ENCODE measurements at regions not wholly inside any gene's neighbourhood (a gene's known extent, or its start where the extent isn't known, plus 50 kb on each side); places are given as distances from the start of the nearest gene placed in this dataset.
A peak's percentile ranks its signal among the peaks of the same experiment; 100 is the strongest.
"Not testable (repeated sequence)": the region's sequence is repeated elsewhere in the genome, so short reads cannot be mapped to it uniquely, and the experiment has no call there.

DNA sequence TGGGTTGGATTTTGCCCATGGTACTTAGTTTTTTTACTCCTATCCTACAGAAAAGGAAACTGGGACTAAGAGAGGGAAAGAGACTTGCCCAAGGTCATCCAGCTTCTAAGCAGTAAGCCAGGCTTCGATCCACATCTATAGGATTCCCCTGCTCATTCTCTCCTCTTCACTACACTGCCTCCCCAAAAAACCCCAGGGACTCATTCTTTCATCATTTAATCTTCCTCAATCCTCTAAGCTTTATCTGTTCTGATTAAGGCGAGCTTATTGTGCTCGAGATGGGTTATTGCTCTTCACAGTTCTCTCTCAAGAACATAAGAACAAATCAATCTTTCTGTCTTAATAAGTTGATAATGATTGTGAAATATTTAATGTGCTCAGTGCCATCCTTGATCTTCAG is 511.1 kb upstream of the BRINP1 start:
- Mint-ChIP-seq H3K27me3 (peaks cover 0 to 9% (median 0%) of the 10 kb centered on the region in 3 donors), H3K4me3 (no peak overlapping the region), H3K4me1 (no peaks in the 10 kb centered on the region), H3K9me3 (peaks cover 0 to 5% (median 0%) of the 10 kb centered on the region in 7 donors), H3K36me3 (no peaks in the 10 kb centered on the region), H3K27ac (no peak overlapping the region)
- ATAC-seq (ENCODE audit: low read depth in 2 of 2) (no peak), DNase-seq (no peak)

DNA sequence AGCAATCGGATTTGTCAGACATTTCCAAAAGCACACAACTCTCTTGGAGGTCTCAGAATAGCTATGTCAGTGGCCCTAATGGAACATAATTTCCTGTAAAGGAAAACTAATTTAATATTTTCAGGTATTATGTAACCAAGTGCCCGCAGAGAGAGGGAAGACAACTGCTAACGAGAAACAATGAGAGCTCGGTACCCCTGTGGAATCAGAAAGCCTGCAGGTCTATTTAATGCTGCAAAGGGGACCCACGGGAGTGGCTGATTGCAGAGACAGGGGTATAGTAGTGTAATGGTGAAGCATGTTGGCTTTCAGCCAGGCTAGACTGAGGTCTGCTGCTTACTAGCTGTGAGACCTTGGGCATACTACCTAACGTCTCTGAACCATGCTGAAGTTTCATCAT is 508.1 kb upstream of the BRINP1 start:
- Mint-ChIP-seq H3K27ac (no peak overlapping the region), H3K4me3 (no peak overlapping the region), H3K36me3 (no peaks in the 10 kb centered on the region), H3K4me1 (no peaks in the 10 kb centered on the region), H3K9me3 (peaks cover 0 to 5% (median 0%) of the 10 kb centered on the region in 7 donors), H3K27me3 (peaks cover 0 to 9% (median 0%) of the 10 kb centered on the region in 3 donors)
- DNase-seq (no peak), ATAC-seq (ENCODE audit: low read depth in 2 of 2) (no peak)

DNA sequence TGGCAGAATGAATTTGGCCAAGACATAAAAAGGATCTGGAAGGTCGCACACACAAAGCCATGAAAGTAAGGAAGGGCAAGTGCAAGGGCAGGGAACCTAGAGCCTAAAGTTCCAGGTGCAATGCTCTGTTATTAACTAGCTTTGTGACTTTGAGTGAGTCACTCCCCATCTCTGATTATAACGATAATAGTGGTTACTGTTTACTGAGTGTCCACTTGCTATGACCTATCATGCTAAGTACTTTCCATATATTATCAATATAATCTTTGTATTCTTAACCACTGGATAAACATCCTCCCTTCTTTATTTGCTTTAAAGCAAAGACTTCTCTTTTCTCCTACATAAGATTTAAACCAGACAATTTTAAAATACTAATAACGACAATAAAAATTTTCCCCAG is 504.6 kb upstream of the BRINP1 start:
- peaks cover 0 to 4% (median 0%) of the 10 kb centered on the region in 7 donors for H3K9me3 Mint-ChIP-seq
- no peak for ATAC-seq (ENCODE audit: low read depth in 2 of 2)
- H3K4me1 Mint-ChIP-seq = no peaks in the 10 kb centered on the region
- no peaks in the 10 kb centered on the region for H3K36me3 Mint-ChIP-seq
- no peak for DNase-seq
- no peak overlapping the region for H3K27ac Mint-ChIP-seq
- no peak overlapping the region for H3K4me3 Mint-ChIP-seq
- H3K27me3 Mint-ChIP-seq = no peaks in the 10 kb centered on the region

DNA sequence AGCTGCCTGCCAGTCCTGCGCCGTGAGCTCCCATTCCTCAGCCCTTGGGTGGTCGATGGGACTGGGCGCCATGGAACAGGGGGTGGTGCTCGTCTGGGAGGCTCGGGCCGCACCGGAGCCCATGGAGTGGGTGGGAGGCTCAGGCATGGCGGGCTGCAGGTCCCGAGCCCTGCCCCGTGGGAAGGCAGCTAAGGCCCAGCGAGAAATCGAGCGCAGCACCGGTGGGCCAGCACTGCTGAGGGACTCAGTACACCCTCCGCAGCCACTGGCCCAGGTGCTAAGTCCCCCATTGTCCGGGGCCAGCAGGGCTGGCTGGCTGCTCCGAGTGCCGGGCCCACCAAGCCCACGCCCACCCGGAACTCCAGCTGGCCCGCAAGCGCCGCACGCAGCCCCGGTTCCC is 501.0 kb upstream of the BRINP1 start:
- H3K27me3 Mint-ChIP-seq; H3K4me1 Mint-ChIP-seq; H3K36me3 Mint-ChIP-seq; H3K4me3 Mint-ChIP-seq; H3K27ac Mint-ChIP-seq; H3K9me3 Mint-ChIP-seq; DNase-seq; ATAC-seq (ENCODE audit: low read depth in 2 of 2): not testable (repeated sequence)

DNA sequence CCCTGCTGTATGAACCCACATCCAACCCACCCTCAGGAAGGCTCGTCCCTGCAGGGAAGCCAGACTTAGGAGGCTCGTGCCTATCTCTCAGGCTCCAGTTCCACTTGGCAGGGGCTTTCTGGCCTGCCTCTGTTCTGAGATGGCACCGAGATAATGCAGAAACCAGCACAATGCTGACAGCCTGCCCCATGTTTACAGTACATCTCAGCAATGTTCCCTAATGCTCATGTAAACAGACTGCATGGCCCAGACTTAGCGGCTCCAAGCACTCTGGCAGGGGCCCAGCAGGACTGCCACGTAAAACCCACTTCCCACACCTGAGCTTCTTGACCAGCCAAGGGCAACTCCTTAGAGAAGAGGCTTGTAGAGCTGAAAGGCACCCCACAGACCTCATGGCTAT is 499.5 kb upstream of the BRINP1 start:
- H3K4me3 Mint-ChIP-seq = no peak overlapping the region
- peaks cover 0 to 11% (median 4%) of the 10 kb centered on the region in 7 donors for H3K9me3 Mint-ChIP-seq
- no peak for ATAC-seq (ENCODE audit: low read depth in 2 of 2)
- no peaks in the 10 kb centered on the region for H3K36me3 Mint-ChIP-seq
- no peak for DNase-seq
- H3K27me3 Mint-ChIP-seq = no peaks in the 10 kb centered on the region
- H3K4me1 Mint-ChIP-seq = no peaks in the 10 kb centered on the region
- H3K27ac Mint-ChIP-seq = no peak overlapping the region

DNA sequence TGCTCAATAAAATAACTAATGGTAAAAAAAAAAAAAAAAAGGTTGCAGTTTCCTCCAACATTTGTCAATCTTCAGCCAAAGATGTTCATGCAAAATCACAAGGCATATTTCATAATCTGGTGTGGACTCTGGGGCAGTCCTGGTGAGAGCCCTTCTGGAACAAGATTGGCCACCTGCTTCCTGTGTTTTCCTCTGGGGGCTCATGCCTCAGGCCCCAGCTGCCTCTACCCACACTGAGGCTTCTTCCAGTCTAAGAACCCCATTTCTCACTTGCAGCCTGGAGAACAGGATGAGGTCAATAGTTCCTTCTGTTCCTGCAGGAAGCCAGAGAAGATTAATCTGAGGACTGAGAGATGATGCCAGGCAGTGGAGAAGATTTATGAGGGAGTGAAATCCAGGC is 492.6 kb upstream of the BRINP1 start:
- H3K9me3 Mint-ChIP-seq = peaks cover 0 to 14% (median 0%) of the 10 kb centered on the region in 7 donors
- H3K27me3 Mint-ChIP-seq = peaks cover 6 to 8% (median 8%) of the 10 kb centered on the region in 3 donors
- H3K4me3 Mint-ChIP-seq = no peak overlapping the region
- no peak overlapping the region for H3K27ac Mint-ChIP-seq
- H3K36me3 Mint-ChIP-seq = no peaks in the 10 kb centered on the region
- DNase-seq (no peak), ATAC-seq (ENCODE audit: low read depth in 2 of 2) (no peak)
- H3K4me1 Mint-ChIP-seq = no peaks in the 10 kb centered on the region

DNA sequence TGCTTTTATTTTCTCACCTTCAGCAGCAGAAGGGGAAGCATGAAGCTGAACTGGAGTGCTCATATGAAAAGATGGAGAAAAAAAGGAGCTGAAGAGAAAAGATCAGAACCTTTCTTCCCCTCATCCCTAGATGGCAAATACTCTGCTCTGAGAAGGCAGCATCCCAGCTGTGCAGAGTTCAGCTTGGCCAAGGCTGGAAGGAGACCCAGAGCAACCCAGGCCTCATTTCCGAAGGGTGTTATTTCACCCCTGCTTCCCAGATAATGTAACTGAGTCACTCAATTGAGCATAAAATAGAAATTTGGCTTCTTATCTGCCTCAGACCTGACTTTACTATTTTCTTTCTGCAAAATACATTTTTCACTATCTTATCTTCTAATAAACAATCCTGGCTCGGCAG is 489.9 kb upstream of the BRINP1 start:
- Mint-ChIP-seq H3K4me1 (no peaks in the 10 kb centered on the region), H3K27ac (no peak overlapping the region), H3K9me3 (peaks cover 0 to 7% (median 0%) of the 10 kb centered on the region in 7 donors), H3K4me3 (no peak overlapping the region), H3K36me3 (no peaks in the 10 kb centered on the region), H3K27me3 (peaks cover 8 to 17% (median 16%) of the 10 kb centered on the region in 3 donors)
- no peak for DNase-seq
- no peak for ATAC-seq (ENCODE audit: low read depth in 2 of 2)

DNA sequence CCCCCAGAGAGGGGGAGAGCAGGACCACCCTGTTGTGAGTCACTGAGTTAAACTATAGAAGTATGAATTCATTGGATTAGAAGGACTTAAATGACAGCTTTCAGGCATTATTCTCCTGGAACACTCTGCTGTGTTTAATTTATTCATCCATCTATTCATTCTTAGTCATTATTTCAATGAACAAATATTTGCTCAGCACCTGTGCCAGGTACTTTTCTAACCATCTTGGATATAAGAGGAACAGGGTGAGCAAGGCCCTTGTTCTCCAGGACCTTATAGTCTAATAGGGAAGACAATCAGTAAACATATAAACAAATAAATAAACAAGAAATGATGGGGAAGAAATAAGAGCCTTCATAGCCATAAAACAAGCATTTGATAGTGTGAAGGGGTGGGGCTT is 483.9 kb upstream of the BRINP1 start:
- Mint-ChIP-seq H3K9me3 (peaks cover 0 to 6% (median 0%) of the 10 kb centered on the region in 7 donors), H3K4me3 (no peak overlapping the region), H3K27me3 (peaks cover 8 to 29% (median 10%) of the 10 kb centered on the region in 3 donors), H3K36me3 (no peaks in the 10 kb centered on the region), H3K27ac (no peak overlapping the region), H3K4me1 (no peaks in the 10 kb centered on the region)
- ATAC-seq (ENCODE audit: low read depth in 2 of 2) = no peak
- no peak for DNase-seq

DNA sequence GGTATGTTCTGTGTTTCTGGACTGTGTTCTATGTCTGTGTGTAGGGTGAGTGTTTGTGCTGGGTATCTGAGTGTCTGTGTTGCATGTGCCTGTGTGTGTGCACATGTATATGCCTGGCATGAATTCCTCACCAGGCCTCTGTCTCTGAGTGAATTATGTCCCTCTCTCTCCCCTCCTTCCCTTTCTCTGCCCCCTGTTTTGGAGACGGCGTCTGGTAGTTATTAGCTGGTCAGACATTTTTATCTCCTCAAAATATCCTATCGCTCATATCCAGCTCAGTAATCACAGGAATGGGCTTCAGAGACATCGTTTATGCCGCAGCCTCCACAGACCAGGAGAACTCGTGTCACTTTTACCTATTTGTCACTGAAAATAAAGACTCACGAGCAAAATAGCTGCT is 483.2 kb upstream of the BRINP1 start:
- ATAC-seq (ENCODE audit: low read depth in 2 of 2) (no peak), DNase-seq (no peak)
- Mint-ChIP-seq H3K9me3 (peaks cover 0 to 10% (median 1%) of the 10 kb centered on the region in 7 donors), H3K27ac (no peak overlapping the region), H3K4me3 (no peak overlapping the region), H3K4me1 (no peaks in the 10 kb centered on the region), H3K27me3 (peaks cover 8 to 29% (median 10%) of the 10 kb centered on the region in 3 donors), H3K36me3 (no peaks in the 10 kb centered on the region)

DNA sequence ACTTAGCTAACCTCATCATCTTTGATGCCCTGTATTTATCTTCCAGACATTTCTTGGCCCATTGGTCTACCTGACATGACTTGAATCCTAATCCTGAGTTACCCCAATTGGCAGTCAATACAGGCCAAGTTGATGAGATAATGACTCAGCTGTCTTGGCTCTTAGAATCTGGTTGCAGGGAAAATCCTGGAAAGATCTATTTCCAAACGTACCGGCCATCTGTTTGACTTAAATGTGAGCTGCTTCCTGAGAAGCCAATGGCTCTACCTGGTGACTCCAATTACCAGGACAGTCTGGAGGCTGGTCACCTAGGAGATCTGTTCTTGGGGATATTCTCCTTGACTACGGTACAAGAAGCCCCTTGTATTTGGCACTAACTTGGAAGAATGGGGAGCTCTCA is 475.2 kb upstream of the BRINP1 start:
- no peak for DNase-seq
- no peak for ATAC-seq (ENCODE audit: low read depth in 2 of 2)
- Mint-ChIP-seq H3K9me3 (peaks cover 0 to 11% (median 5%) of the 10 kb centered on the region in 7 donors), H3K27me3 (peaks cover 0 to 10% (median 0%) of the 10 kb centered on the region in 3 donors), H3K4me1 (no peaks in the 10 kb centered on the region), H3K36me3 (no peaks in the 10 kb centered on the region), H3K27ac (no peak overlapping the region), H3K4me3 (no peak overlapping the region)

DNA sequence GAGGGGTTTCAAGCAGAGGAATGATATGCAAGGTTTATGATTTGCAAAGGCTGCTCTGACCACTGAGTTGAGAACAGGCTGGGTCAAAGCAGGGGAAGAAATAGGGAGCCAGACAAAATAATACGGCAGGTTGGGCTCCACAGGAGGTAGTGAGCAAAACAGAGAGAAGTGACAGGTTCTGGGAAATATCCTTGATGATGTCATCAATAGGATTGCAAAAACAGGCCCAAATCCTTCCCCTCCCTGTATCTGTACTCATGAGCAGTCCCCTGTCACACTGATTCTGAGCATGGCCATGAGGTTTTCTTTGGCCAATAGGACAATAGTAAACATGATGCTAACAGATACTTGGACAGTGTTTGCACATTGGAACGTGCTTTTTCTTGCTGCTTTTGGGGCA is 471.8 kb upstream of the BRINP1 start:
- no peak overlapping the region for H3K4me3 Mint-ChIP-seq
- no peak overlapping the region for H3K27ac Mint-ChIP-seq
- no peak for ATAC-seq (ENCODE audit: low read depth in 2 of 2)
- peaks cover 0 to 4% (median 0%) of the 10 kb centered on the region in 7 donors for H3K9me3 Mint-ChIP-seq
- DNase-seq = no peak
- H3K4me1 Mint-ChIP-seq = no peaks in the 10 kb centered on the region
- H3K36me3 Mint-ChIP-seq = no peaks in the 10 kb centered on the region
- H3K27me3 Mint-ChIP-seq = peaks cover 0 to 10% (median 0%) of the 10 kb centered on the region in 3 donors

DNA sequence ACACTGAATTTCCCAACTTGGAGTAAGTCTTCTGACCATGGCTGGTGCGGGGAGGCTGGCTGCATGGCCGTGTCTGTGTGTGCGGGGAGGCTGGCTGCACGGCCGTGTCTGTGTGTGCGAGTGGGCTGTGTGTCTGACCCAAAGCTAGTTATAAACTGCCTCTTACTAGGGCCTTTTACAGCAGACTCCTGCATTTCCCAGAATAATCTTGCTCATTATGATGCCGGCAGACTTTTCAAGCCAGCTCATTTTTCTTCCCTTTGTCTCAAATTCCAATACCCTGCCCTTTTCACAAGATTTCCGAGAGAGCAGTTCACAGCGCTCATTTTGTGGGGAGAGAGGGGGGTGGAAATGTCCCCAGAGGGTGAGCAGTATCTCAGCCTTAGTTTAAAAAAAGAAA is 470.7 kb upstream of the BRINP1 start:
- ATAC-seq (ENCODE audit: low read depth in 2 of 2) (no peak), DNase-seq (no peak)
- Mint-ChIP-seq H3K36me3 (no peaks in the 10 kb centered on the region), H3K4me1 (no peaks in the 10 kb centered on the region), H3K9me3 (peaks cover 0 to 4% (median 0%) of the 10 kb centered on the region in 7 donors), H3K27me3 (peaks cover 0 to 10% (median 0%) of the 10 kb centered on the region in 3 donors), H3K4me3 (no peak overlapping the region), H3K27ac (no peak overlapping the region)

DNA sequence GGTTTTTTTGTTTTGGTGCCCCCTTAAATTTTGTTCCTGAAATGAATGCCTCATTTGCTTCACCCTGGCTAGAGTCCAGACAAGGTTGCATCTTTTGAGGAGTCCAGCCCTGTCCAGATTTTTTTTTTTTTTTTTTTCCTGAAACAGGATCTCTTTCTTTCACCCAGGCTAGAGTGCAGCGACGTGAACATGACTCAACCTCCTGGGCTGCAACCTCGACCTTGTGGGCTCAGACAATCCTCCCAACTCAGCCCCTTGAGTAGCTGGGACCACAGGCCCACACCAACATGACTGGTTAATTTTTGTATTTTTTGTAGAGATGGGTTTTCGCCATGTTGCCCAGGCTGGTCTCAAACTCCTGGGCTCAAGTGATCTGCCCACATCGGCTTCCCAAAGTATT is 469.0 kb upstream of the BRINP1 start:
- Mint-ChIP-seq H3K27ac (no peak overlapping the region), H3K9me3 (peaks cover 0 to 4% (median 0%) of the 10 kb centered on the region in 7 donors), H3K4me1 (no peaks in the 10 kb centered on the region), H3K4me3 (no peak overlapping the region), H3K27me3 (peaks cover 0 to 10% (median 0%) of the 10 kb centered on the region in 3 donors), H3K36me3 (no peaks in the 10 kb centered on the region)
- no peak for ATAC-seq (ENCODE audit: low read depth in 2 of 2)
- no peak for DNase-seq

DNA sequence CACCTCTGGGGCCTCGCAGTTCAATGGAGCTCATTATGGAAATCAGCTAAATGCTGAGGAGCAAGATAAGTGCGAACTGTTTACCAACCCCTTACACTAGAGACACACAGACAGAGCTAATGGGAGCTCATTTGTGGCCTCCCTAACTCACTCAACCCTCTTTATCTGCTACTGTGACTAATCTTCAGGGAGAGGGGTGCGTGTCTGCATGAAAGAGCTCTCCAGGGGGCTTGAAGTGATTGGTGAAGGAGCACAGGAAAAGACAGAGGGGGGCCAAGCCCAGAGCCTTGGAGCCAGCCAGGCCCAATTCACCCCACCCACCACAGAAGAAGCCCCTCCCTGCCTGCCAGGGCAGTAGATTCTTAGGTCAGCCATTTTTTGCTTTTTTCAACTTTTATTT is 466.8 kb upstream of the BRINP1 start:
- Mint-ChIP-seq H3K27me3 (peaks cover 0 to 9% (median 0%) of the 10 kb centered on the region in 3 donors), H3K36me3 (no peaks in the 10 kb centered on the region), H3K9me3 (peaks cover 0 to 4% (median 0%) of the 10 kb centered on the region in 7 donors), H3K4me1 (no peaks in the 10 kb centered on the region), H3K27ac (peak overlapping the region in 1 of 6 donors; percentile 34), H3K4me3 (no peak overlapping the region)
- no peak for DNase-seq
- ATAC-seq (ENCODE audit: low read depth in 2 of 2) = no peak

DNA sequence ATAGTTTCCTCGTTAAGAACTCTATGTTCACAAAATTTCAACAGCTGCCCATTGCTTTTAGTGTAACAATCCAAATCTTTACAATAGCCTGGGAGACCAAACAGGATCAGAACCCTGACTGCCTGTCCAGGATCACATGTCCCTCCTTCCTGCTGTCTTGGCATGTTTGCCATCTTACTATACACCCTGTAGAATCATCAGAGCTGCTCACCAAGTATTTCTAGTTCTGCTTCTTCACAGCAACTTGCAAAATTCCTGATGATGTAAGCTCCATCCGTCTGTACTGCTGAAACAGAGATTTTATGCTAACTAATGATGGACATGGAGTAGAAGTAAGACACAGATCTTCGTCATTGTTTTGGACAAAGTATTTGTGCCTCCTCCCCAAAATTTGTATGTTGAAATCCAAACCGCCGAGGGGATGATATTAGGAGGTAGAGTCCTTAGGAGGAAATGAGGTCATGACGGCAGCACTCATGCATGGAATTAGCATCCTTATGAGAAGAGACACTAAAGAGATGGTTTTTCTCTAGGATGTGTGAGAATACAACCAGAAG is 464.9 kb upstream of the BRINP1 start:
- Mint-ChIP-seq H3K4me1 (no peaks in the 10 kb centered on the region), H3K9me3 (peaks cover 0 to 3% (median 0%) of the 10 kb centered on the region in 7 donors), H3K27me3 (peaks cover 0 to 6% (median 4%) of the 10 kb centered on the region in 3 donors), H3K36me3 (no peaks in the 10 kb centered on the region), H3K27ac (no peak overlapping the region), H3K4me3 (no peak overlapping the region)
- DNase-seq (no peak), ATAC-seq (ENCODE audit: low read depth in 2 of 2) (no peak)
